ENCODE measurements at regions not wholly inside any gene's neighbourhood (a gene's known extent, or its start where the extent isn't known, plus 50 kb on each side); places are given as distances from the start of the nearest gene placed in this dataset.

- no peak for DNase-seq (ENCODE audit: low read depth)
These were observed 796.1 kb downstream of the DCDC2C start for GRCh38 chr2:4499316-4500030.

- DNase-seq (ENCODE audit: low read depth), result no peak
These were observed 798.1 kb downstream of the DCDC2C start for GRCh38 chr2:4501525-4501924.

GRCh38 chr2:4502230-4502843 lies 799.0 kb downstream of the DCDC2C start:
- no peak for DNase-seq (ENCODE audit: low read depth)

- DNase-seq (ENCODE audit: low read depth), result no peak
These were observed 804.3 kb downstream of the DCDC2C start for GRCh38 chr2:4507661-4508060.

- no peak for DNase-seq (ENCODE audit: low read depth)
These were observed 812.7 kb downstream of the DCDC2C start for GRCh38 chr2:4515871-4516761.

GRCh38 chr2:4518596-4518995 lies 815.2 kb downstream of the DCDC2C start:
- DNase-seq (ENCODE audit: low read depth), result no peak

GRCh38 chr2:4522498-4523421 lies 819.4 kb downstream of the DCDC2C start:
- no peak for DNase-seq (ENCODE audit: low read depth)

- DNase-seq (ENCODE audit: low read depth), result no peak
These were observed 824.0 kb downstream of the DCDC2C start for GRCh38 chr2:4527416-4527815.

GRCh38 chr2:4528246-4528645 lies 824.9 kb downstream of the DCDC2C start:
- DNase-seq (ENCODE audit: low read depth), result no peak

- no peak for DNase-seq (ENCODE audit: low read depth)
These were observed 825.4 kb downstream of the DCDC2C start for GRCh38 chr2:4528773-4529172.

GRCh38 chr2:4529738-4530137 lies 826.4 kb downstream of the DCDC2C start:
- no peak for DNase-seq (ENCODE audit: low read depth)

GRCh38 chr2:4530231-4530630 lies 826.9 kb downstream of the DCDC2C start:
- no peak for DNase-seq (ENCODE audit: low read depth)

- no peak for DNase-seq (ENCODE audit: low read depth)
These were observed 830.4 kb downstream of the DCDC2C start for GRCh38 chr2:4533806-4534205.

GRCh38 chr2:4539121-4539520 lies 835.7 kb downstream of the DCDC2C start:
- no peak for DNase-seq (ENCODE audit: low read depth)

- DNase-seq (ENCODE audit: low read depth), result no peak
These were observed 846.4 kb downstream of the DCDC2C start for GRCh38 chr2:4549666-4550210.

GRCh38 chr2:4551691-4552474 lies 848.5 kb downstream of the DCDC2C start:
- DNase-seq (ENCODE audit: low read depth), result no peak

GRCh38 chr2:4553241-4553640 lies 849.9 kb downstream of the DCDC2C start:
- no peak for DNase-seq (ENCODE audit: low read depth)

GRCh38 chr2:4556135-4556896 lies 852.9 kb downstream of the DCDC2C start:
- DNase-seq (ENCODE audit: low read depth), result no peak

GRCh38 chr2:4561196-4561595 lies 857.8 kb downstream of the DCDC2C start:
- no peak for DNase-seq (ENCODE audit: low read depth)

- DNase-seq (ENCODE audit: low read depth), result no peak
These were observed 872.7 kb downstream of the DCDC2C start for GRCh38 chr2:4576075-4576474.
